GM21526 (cell line): ENCODE measurements at regions not wholly inside any gene's neighbourhood (a gene's known extent, or its start where the extent isn't known, plus 50 kb on each side); places are given as distances from the start of the nearest gene placed in this dataset.
"Not testable (repeated sequence)": the region's sequence is repeated elsewhere in the genome, so short reads cannot be mapped to it uniquely, and the experiment has no call there.

Experiments
- ATAC-seq: cut with Tn5 transposase; IDR thresholded peaks from one replicate; pipeline ENCODE4 v1.9.1; 2021; ENCODE audit warnings: moderate library complexity; ENCODE audit not compliant: unreplicated experiment, low FRiP score

GRCh38 chr7:124257638-124258308, 224.9 kb upstream of the TMEM229A start:
- ATAC-seq = peak; percentile 65

- ATAC-seq = no peak
These were observed 222.3 kb upstream of the TMEM229A start for GRCh38 chr7:124255041-124255655.

- ATAC-seq = no peak
These were observed 221.5 kb upstream of the TMEM229A start for GRCh38 chr7:124254396-124254795.

- no peak for ATAC-seq
These were observed 218.8 kb upstream of the TMEM229A start for GRCh38 chr7:124251636-124252035.

GRCh38 chr7:124250297-124251034, 217.6 kb upstream of the TMEM229A start:
- no peak for ATAC-seq

- no peak for ATAC-seq
These were observed 214.8 kb upstream of the TMEM229A start for GRCh38 chr7:124247691-124248090.

GRCh38 chr7:124246262-124246863, 213.5 kb upstream of the TMEM229A start:
- no peak for ATAC-seq

- ATAC-seq = not testable (repeated sequence)
These were observed 211.6 kb upstream of the TMEM229A start for GRCh38 chr7:124244469-124244868.

GRCh38 chr7:124219681-124220080, 186.8 kb upstream of the TMEM229A start:
- no peak for ATAC-seq

- no peak for ATAC-seq
These were observed 175.8 kb upstream of the TMEM229A start for GRCh38 chr7:124208642-124209041.

- no peak for ATAC-seq
These were observed 175.3 kb upstream of the TMEM229A start for GRCh38 chr7:124208173-124208572.

- ATAC-seq = no peak
These were observed 172.7 kb upstream of the TMEM229A start for GRCh38 chr7:124205526-124205925.

GRCh38 chr7:124202546-124202945, 169.7 kb upstream of the TMEM229A start:
- no peak for ATAC-seq

- ATAC-seq = no peak
These were observed 169.0 kb upstream of the TMEM229A start for GRCh38 chr7:124201768-124202349.

- ATAC-seq = no peak
These were observed 163.7 kb upstream of the TMEM229A start for GRCh38 chr7:124196519-124196918.

GRCh38 chr7:124192885-124193284, 160.0 kb upstream of the TMEM229A start:
- ATAC-seq = no peak

GRCh38 chr7:124191713-124192112, 158.8 kb upstream of the TMEM229A start:
- no peak for ATAC-seq

GRCh38 chr7:124191030-124191429, 158.2 kb upstream of the TMEM229A start:
- ATAC-seq = no peak

- ATAC-seq = no peak
These were observed 155.7 kb upstream of the TMEM229A start for GRCh38 chr7:124188576-124188975.

GRCh38 chr7:124187962-124188361, 155.1 kb upstream of the TMEM229A start:
- ATAC-seq = no peak

GRCh38 chr7:124183649-124184048, 150.8 kb upstream of the TMEM229A start:
- ATAC-seq = no peak
